ENCODE measurements at regions not wholly inside any gene's neighbourhood (a gene's known extent, or its start where the extent isn't known, plus 50 kb on each side); places are given as distances from the start of the nearest gene placed in this dataset.
"Not testable (repeated sequence)": the region's sequence is repeated elsewhere in the genome, so short reads cannot be mapped to it uniquely, and the experiment has no call there.

- Mint-ChIP-seq H3K4me1 (peaks cover 76% of the 10 kb centered on the region), H3K27ac (peak overlapping the region; percentile 73 to 95), H3K9me3 (peaks cover 17 to 19% of the 10 kb centered on the region in 2 donors)
These were observed 51.2 kb upstream of the RDX start for GRCh38 chr11:110347660-110348059.

GRCh38 chr11:110349138-110349996 is 53.0 kb upstream of the RDX start:
- peak; percentile 74 to 82 for DNase-seq
- peak; percentile 91 for ATAC-seq
- Mint-ChIP-seq H3K27ac (peak overlapping the region; percentile 89 to 95), H3K9me3 (peaks cover 4 to 6% of the 10 kb centered on the region in 2 donors), H3K4me1 (peaks cover 71% of the 10 kb centered on the region), H3K4me3 (peak overlapping the region; percentile 64 to 74), H3K27me3 (no peaks in the 10 kb centered on the region)

More at GRCh38 chr11:110347660-110348059, 51.2 kb upstream of the RDX start:
- DNase-seq, result no peak
- peak overlapping the region in 1 of 2 donors; percentile 82 for H3K4me3 Mint-ChIP-seq
- no peak for ATAC-seq
- no peaks in the 10 kb centered on the region for H3K27me3 Mint-ChIP-seq

DNA sequence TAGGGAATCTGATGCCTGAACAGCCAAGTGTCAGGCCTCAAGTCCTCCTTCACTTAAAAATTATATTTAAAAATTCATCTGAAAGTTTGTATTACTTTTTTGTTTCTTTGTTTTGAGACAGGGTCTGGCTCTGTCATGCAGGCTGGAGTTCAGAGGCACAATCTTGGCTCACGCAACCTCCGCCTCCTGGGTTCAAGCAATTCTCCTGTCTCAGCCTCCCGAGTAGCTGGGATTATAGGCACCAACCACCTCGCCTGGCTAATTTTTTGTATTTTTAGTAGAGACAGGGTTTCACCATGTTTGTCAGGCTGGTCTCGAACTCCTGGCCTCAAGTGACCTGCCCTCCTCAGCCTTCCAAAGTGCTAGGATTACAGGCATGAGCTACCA is 53.6 kb upstream of the RDX start:
- peak overlapping the region in 1 of 2 donors; percentile 40 for H3K4me3 Mint-ChIP-seq
- peak overlapping the region; percentile 89 to 95 for H3K27ac Mint-ChIP-seq

DNA sequence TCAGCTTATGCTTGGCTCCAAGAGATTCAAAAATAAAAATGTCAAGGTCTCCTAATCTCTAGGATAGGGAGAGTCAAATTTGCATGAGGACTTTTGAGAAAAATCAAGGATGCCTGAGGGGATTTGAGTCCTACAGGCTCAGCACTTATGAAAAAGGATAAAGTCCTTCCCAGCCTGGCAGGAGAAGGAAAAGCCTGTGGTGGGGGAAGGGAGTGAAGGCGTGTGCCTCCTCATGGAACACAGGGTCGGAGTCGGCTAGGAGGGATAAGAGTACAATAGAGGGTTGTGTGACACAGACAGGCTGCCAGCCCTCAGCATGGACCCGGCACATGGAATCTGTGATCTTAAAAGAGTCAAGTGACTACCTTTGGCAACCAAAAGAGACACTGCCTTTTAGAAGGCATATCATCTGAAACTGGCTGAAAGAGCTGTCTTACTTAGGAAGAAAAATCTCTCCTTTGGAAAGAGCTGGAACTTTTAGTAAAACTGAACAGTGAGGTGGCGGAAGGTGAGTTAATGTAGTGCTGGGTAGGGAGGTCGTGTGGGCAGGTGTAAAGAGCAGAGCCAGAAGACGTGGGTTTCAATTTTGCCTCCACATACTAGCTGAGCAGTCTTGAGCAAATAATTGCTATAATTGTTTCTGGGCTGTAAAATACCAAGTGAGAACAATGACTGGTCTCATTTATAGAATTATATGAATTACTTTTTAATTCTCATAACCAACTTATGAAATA is 58.8 kb upstream of the RDX start:
- DNase-seq, result no peak
- H3K9me3 Mint-ChIP-seq, result peaks cover 0 to 4% of the 10 kb centered on the region in 2 donors
- H3K4me3 Mint-ChIP-seq, result no peak overlapping the region
- no peak for ATAC-seq
- peaks cover 43% of the 10 kb centered on the region for H3K4me1 Mint-ChIP-seq
- H3K27ac Mint-ChIP-seq, result peak overlapping the region; percentile 51 to 88
- H3K27me3 Mint-ChIP-seq, result peaks cover 7% of the 10 kb centered on the region

More for the DNA sequence above, 53.6 kb upstream of the RDX start:
- peak; percentile 0 for ATAC-seq
- DNase-seq, H3K9me3 Mint-ChIP-seq, H3K27me3 Mint-ChIP-seq: not testable (repeated sequence)
- peaks cover 72% of the 10 kb centered on the region for H3K4me1 Mint-ChIP-seq

- no peak for ATAC-seq
- Mint-ChIP-seq H3K27ac (peak overlapping the region in 1 of 2 donors; percentile 40), H3K9me3 (peaks cover 0 to 4% of the 10 kb centered on the region in 2 donors), H3K4me1 (peaks cover 28% of the 10 kb centered on the region), H3K27me3 (peaks cover 8% of the 10 kb centered on the region), H3K4me3 (peak overlapping the region in 1 of 2 donors; percentile 15)
- no peak for DNase-seq
These were observed 60.6 kb upstream of the RDX start for GRCh38 chr11:110356762-110357671.

- DNase-seq, result no peak
- H3K4me1 Mint-ChIP-seq, result peaks cover 33% of the 10 kb centered on the region
These were observed 61.9 kb upstream of the RDX start for GRCh38 chr11:110358336-110358735.

GRCh38 chr11:110360781-110361408 is 64.5 kb upstream of the RDX start:
- not testable (repeated sequence) for H3K27ac Mint-ChIP-seq, DNase-seq, H3K9me3 Mint-ChIP-seq, H3K27me3 Mint-ChIP-seq, H3K4me3 Mint-ChIP-seq, ATAC-seq
- H3K4me1 Mint-ChIP-seq, result peaks cover 23% of the 10 kb centered on the region

More at GRCh38 chr11:110358336-110358735, 61.9 kb upstream of the RDX start:
- ATAC-seq, result no peak
- peaks cover 0 to 4% of the 10 kb centered on the region in 2 donors for H3K9me3 Mint-ChIP-seq
- no peak overlapping the region for H3K4me3 Mint-ChIP-seq
- H3K27ac Mint-ChIP-seq, result no peak overlapping the region
- peaks cover 8% of the 10 kb centered on the region for H3K27me3 Mint-ChIP-seq

DNA sequence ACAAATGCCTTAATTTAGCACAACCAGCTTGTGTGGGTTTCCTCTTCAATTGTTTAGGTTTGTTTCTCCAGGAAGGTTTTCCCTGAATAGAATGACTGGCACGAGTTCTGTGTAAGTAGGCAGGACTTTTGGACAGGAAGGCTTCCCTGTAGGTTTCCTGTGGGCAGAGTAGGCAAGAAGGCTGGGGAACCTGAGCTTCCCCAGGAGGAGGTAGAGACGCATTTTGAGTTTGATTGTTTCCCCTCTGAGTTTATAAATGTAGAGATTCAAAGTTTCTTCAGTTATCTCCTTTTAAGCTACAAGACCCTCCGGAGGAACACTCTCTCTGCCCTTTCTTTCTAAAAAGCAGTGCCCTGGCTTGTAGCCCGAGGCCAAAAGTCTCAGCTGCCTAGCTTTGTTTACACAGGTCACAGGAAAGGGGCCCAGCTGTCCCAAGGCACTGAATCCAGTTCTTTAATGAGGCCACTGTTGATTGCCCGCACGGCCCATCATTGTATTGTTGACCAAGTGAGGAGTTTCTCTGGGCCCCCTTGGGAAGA is 66.6 kb upstream of the RDX start:
- ATAC-seq (no peak), DNase-seq (no peak)
- H3K4me3 Mint-ChIP-seq, result peak overlapping the region in 1 of 2 donors; percentile 16
- H3K27me3 Mint-ChIP-seq, result peaks cover 8% of the 10 kb centered on the region
- peak overlapping the region; percentile 84 to 91 for H3K27ac Mint-ChIP-seq
- H3K9me3 Mint-ChIP-seq, result peaks cover 0 to 4% of the 10 kb centered on the region in 2 donors
- peaks cover 11% of the 10 kb centered on the region for H3K4me1 Mint-ChIP-seq

DNA sequence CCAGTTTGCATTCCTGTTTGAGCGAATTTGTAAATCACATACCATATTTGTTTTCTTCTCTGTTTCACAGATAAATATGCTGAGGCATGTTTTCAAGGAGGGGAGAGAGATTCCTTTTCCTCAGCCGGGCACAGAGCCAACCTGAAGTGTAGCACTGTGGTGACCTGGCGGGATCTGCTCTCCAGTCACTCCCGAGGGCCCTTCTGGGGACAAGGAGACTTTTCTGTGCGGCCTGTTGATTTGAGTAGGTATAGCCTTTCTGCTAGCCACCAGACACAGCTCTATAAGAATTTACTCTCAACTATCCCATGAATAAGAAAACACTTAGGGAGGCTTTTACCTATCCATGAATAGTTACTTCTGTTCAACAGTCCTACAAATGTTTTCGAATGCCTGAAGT is 63.5 kb upstream of the FDX1 start:
- no peak overlapping the region for H3K4me3 Mint-ChIP-seq
- H3K9me3 Mint-ChIP-seq, result no peaks in the 10 kb centered on the region
- peaks cover 11% of the 10 kb centered on the region for H3K4me1 Mint-ChIP-seq
- no peak overlapping the region for H3K27ac Mint-ChIP-seq
- H3K27me3 Mint-ChIP-seq, result peaks cover 3% of the 10 kb centered on the region
- DNase-seq, result no peak
- no peak for ATAC-seq

GRCh38 chr11:110367571-110367970 is 62.2 kb upstream of the FDX1 start:
- no peak overlapping the region for H3K27ac Mint-ChIP-seq
- H3K27me3 Mint-ChIP-seq, result peaks cover 6% of the 10 kb centered on the region
- H3K9me3 Mint-ChIP-seq, result no peaks in the 10 kb centered on the region
- H3K4me3 Mint-ChIP-seq, result no peak overlapping the region
- ATAC-seq (no peak), DNase-seq (no peak)
- H3K4me1 Mint-ChIP-seq, result peaks cover 11% of the 10 kb centered on the region

- peaks cover 11% of the 10 kb centered on the region for H3K4me1 Mint-ChIP-seq
These were observed 58.7 kb upstream of the FDX1 start for GRCh38 chr11:110371084-110371483.

GRCh38 chr11:110373051-110373702 is 56.6 kb upstream of the FDX1 start:
- DNase-seq (no peak), ATAC-seq (peak; percentile 95)
- Mint-ChIP-seq H3K4me1 (peaks cover 18% of the 10 kb centered on the region), H3K27me3 (peaks cover 12% of the 10 kb centered on the region), H3K27ac (no peak overlapping the region), H3K9me3 (no peaks in the 10 kb centered on the region), H3K4me3 (no peak overlapping the region)

More at GRCh38 chr11:110371084-110371483, 58.7 kb upstream of the FDX1 start:
- DNase-seq (no peak), ATAC-seq (no peak)
- H3K9me3 Mint-ChIP-seq, result no peaks in the 10 kb centered on the region
- no peak overlapping the region for H3K4me3 Mint-ChIP-seq
- peak overlapping the region in 1 of 2 donors; percentile 49 for H3K27ac Mint-ChIP-seq
- H3K27me3 Mint-ChIP-seq, result peaks cover 6% of the 10 kb centered on the region

- Mint-ChIP-seq H3K27me3 (peaks cover 12% of the 10 kb centered on the region), H3K9me3 (no peaks in the 10 kb centered on the region), H3K4me3 (no peak overlapping the region), H3K27ac (no peak overlapping the region), H3K4me1 (peaks cover 18% of the 10 kb centered on the region)
- ATAC-seq, result no peak
- DNase-seq, result no peak
These were observed 54.8 kb upstream of the FDX1 start for GRCh38 chr11:110374921-110375320.

- ATAC-seq, result no peak
- Mint-ChIP-seq H3K27me3 (peaks cover 12% of the 10 kb centered on the region), H3K9me3 (no peaks in the 10 kb centered on the region), H3K4me3 (no peak overlapping the region), H3K4me1 (peaks cover 18% of the 10 kb centered on the region), H3K27ac (no peak overlapping the region)
- DNase-seq, result no peak
These were observed 54.4 kb upstream of the FDX1 start for GRCh38 chr11:110375351-110375750.
